Astrocyte of the hippocampus (primary cell): ENCODE measurements at regions not wholly inside any gene's neighbourhood (a gene's known extent, or its start where the extent isn't known, plus 50 kb on each side); places are given as distances from the start of the nearest gene placed in this dataset.
A peak's percentile ranks its signal among the peaks of the same experiment; 100 is the strongest.
"Not testable (repeated sequence)": the region's sequence is repeated elsewhere in the genome, so short reads cannot be mapped to it uniquely, and the experiment has no call there.

Experiments used
- DNase-seq: peaks from one replicate; pipeline ENCODE4 v3.0.0; 2011; ENCODE audit warnings: low read depth, low spot score

DNA sequence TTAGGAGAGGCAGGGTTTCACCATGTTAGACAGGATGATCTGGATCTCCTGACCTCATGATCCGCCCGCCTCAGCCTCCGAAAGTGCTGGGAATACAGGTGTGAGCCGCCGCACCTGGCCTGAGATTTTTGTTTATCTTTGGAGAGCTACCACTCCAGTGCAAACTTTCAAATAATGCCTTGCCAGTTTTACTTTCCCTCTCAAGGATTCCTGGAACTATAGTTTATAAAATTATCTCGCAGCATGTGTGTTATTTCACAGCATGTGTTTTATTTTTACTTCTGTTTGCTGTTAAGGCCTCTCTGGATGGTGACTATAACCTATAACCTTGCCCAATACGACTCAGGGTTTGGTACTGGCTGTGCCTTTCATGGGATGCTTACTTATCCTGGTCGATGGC lies 458.0 kb upstream of the NDN start:
- DNase-seq = not testable (repeated sequence)

- DNase-seq = no peak
Observed at GRCh38 chr15:24146251-24146650, 459.1 kb upstream of the NDN start.

GRCh38 chr15:24150542-24150941 lies 463.4 kb upstream of the NDN start:
- DNase-seq = no peak

DNA sequence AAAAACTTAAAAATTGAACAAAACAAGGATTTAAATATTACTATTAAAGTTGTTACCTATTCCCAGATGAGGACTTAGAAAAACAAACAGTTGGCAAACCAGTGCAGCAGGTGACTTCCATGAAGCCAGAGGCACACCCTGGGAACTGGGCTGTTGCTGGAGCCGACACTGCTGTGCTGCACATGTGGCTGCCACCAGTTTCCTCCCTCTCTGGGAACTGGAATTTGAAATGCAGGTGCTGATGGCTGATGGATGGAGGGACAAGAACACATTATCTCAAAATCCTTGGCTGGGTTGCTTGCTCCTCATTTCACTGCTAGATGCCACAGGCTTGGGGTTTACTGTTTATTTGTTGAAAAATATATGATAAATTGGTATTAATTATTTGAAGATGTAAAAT lies 471.2 kb upstream of the NDN start:
- DNase-seq = not testable (repeated sequence)

DNA sequence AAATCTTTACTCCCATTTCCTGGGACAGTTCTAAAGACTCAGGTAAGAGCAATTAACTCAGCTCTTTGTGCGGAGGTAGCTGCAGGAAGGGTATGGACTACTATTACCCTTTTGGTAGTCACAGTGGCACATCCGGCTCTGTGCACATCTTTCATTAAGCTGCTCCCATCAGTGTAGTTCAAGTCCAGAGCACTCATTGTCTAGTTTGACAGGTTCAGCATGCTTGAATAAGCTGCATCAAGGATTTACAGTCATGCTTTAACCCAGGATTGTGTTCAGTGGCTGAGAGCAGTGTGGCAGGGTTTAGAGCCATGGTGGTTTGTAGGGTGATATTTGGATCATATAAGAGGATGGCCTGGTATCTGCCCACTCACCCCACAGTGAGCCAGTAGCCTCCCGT lies 478.4 kb upstream of the NDN start:
- DNase-seq = not testable (repeated sequence)

GRCh38 chr15:24202297-24202696 lies 473.3 kb upstream of the NPAP1 start:
- not testable (repeated sequence) for DNase-seq

- peak; percentile 45 for DNase-seq
Observed at GRCh38 chr15:24211742-24212476, 463.7 kb upstream of the NPAP1 start.

DNA sequence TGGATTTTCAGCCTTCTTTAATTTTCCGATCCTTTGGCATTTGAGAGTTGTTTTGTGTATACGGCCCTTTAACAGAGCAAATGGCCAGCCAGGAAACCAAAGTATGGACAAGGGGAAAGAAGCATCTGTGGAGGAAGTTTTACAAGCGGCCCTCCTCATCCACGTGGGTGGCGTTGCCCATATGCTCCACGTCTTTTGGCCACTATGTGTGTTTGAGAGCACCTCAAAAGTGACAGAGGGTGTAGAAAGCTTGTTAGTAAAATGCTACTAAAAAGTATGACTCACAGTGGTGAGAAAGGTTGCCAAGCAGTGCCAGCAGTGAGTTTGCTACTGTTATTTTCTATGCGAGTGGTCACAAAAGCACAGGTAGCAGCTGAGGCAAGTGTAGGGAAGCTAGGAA lies 451.8 kb upstream of the NPAP1 start:
- peak; percentile 31 for DNase-seq

DNA sequence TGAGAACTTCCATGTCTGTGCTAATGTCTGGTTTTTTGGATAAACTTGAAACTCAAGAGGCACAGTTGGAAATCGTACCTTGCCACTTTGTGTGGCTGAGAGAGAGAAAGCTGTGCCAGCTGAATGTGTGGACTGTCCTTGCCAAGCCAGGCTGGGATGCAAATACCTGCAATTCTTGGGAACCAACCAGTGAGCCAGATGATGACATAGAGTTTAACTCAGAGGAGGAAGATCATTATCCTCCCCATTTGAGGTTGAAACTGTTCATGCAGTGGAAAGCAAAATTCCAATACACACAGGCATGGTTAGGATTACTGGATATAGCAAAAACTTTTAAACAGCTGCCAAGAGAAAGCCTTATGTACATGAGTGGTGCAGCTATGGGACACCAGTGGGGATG lies 451.4 kb upstream of the NPAP1 start:
- peak; percentile 20 for DNase-seq

DNA sequence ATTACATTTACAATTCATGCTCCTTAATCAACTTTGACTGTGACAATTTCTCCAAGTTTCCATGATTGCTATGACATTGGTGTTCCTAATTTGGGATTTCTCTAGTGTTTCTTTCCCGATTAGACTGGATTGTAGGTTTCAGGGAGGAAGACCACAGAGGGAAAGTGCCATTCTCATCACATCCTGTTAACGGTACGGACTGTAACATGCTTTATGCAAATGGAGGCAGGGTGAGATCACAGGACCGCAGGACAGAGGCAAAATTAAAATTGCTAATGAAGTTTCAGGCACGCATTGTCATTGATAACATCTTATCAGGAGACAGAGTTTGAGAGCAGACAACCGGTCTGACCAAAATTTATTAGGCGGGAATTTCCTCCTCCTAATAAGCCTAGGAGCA lies 446.7 kb upstream of the NPAP1 start:
- DNase-seq = not testable (repeated sequence)

DNA sequence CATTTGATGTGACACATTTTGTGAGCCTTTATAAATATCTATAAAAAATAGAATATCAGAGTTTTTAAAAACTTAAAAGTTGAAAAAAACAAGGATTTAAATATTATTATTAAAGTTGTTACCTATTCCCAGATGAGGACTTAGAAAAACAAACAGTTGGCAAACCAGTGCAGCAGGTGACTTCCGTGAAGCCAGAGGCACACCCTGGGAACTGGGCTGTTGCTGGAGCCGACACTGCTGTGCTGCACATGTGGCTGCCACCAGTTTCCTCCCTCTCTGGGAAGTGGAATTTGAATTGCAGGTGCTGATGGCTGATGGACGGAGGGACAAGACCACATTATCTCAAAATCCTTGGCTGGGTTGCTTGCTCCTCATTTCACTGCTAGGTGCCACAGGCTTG lies 442.4 kb upstream of the NPAP1 start:
- not testable (repeated sequence) for DNase-seq

- DNase-seq = not testable (repeated sequence)
Observed at GRCh38 chr15:24240580-24240979, 435.0 kb upstream of the NPAP1 start.

DNA sequence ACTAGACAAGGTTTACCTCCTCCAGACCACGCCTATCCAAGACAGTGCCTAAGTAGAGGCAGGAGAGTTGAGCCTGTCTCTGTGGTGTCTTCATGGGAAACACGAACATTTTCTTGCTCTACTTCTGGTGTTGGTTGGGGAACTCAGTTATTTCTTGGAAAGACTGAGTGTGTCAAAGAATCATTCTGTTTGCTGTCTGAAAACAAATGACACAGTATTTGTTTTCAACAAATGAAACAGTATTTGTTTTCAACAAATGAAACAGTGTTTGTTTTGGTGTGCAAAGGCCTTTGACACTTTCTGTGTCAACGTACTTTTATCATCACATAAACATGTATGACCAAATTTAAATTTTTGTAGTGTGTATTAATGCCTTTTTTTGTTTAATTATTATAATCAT lies 416.5 kb upstream of the NPAP1 start:
- DNase-seq = not testable (repeated sequence)

DNA sequence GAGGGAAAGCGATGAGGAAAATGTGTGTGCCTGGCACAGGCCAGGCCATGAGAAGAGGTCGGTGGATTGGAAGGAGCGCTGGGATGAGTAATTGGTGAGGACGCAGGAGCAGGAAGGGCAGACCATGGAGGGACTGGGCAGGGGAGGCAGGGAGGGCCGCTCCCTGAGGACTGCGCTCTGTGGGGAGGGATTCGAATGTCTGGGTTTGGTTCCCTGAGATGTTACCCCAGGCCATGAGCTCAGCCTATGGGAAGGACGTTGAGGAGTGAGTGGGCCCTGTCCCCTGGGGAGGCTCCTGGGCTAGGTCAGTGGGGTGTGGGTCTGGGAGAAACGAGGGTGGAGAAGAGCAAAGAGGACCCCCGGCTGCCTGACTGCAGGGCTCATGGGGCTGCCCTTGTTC lies 415.2 kb upstream of the NPAP1 start:
- not testable (repeated sequence) for DNase-seq

- DNase-seq = not testable (repeated sequence)
Observed at GRCh38 chr15:24260854-24261253, 414.7 kb upstream of the NPAP1 start.

DNA sequence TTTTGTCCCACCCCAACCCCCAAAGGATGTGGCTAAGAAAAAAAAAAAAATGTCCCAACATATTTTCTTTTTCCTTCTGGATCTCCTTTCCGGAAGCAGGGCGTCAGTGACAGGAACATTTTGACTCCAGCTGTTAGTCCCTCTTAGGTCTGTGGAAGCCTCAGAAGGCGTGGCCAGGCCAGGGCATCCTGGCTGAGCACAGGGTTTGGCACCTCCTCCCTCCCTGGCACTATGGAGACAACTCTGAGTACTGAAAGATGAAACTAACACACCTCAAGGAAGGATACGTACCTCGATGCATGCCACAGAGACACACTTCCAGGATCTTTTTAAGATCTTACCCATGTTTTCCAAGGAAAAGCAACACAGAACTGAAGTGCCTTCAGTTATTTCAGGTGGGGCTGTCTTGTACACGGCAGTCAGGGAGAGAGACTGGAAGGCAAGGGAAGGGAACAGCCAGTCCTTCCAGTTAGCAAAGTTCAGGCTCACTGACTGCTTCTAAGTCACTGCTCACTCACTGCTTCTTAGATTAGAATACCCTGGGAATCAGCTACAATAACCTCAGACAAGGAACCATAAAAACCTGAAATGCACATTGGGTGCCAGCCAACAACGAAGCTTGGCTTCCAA lies 406.9 kb upstream of the NPAP1 start:
- DNase-seq = peak; percentile 0

DNA sequence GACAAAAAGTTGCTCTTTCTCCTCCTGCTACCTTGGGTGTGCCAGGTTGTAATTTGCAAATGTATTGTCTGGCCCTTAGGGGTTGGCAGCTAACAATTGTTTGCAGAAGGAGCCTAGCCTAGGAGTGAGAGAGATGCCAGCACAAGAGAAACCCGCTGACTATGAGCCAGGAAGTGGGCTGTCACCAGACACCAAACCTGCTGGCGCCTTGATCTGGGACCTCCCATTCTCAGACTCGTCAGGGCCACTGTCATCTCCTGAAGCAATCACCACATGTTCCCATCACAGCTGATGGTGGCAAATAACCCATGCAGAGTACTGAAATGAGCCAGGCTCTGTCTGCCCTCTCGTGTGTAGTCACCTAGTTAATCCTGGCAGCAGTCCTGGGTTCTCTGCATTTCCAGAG lies 406.4 kb upstream of the NPAP1 start:
- DNase-seq = peak; percentile 45

- DNase-seq = no peak
Observed at GRCh38 chr15:24269923-24270322, 405.7 kb upstream of the NPAP1 start.

DNA sequence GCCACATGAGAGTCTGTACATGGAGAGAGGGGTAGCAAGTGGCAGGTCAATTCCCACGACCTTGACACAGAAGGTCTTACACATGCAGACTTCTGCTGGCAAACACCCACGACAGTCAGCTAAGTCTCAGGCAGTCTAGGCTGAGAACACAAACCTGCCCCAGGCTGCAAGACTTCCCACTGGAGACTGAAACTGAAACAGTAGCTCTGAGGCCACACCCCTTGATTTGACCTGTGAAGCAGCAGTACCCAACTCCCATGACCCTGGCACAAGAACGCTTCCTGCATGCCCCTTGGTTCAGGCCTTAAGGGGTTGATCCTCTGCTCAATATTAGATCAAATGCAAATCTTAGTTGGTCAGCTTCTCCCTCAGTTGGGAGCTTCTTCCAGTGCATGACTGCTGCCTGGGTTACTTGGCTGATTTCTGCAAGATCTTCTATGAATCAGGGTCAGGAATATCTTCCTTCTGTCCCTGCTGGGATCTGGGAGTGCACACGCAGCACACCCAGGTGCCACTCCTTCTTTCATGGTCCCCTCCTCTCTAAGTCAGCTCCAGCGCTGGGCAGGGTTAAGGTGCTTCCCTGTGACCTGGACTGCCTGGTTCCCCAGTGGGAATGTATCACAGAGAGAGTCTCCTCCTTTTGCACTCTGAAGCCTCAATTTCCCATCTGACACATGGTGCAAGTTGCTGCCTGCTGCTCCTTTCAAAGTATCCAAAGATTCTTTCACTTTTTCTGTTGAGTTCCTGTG lies 403.9 kb upstream of the NPAP1 start:
- not testable (repeated sequence) for DNase-seq

DNA sequence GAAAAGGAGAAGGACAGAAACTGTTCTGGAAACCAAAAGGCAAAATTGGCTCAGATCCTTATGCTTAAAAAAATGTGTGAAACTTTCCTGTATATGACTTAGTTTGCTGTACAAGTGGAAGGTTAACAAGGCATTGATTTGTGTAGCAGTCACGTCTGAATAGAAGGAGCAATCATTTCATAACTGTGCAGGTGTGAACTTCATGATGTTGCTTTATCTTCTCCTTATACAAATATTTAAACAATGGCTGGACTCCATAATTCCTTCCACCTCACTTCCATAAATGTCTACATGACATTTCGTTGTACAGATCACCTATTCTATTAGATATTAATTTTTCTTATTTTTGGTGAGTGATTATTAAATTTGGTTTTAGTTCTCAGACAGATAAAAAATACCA lies 382.7 kb upstream of the NPAP1 start:
- no peak for DNase-seq

DNA sequence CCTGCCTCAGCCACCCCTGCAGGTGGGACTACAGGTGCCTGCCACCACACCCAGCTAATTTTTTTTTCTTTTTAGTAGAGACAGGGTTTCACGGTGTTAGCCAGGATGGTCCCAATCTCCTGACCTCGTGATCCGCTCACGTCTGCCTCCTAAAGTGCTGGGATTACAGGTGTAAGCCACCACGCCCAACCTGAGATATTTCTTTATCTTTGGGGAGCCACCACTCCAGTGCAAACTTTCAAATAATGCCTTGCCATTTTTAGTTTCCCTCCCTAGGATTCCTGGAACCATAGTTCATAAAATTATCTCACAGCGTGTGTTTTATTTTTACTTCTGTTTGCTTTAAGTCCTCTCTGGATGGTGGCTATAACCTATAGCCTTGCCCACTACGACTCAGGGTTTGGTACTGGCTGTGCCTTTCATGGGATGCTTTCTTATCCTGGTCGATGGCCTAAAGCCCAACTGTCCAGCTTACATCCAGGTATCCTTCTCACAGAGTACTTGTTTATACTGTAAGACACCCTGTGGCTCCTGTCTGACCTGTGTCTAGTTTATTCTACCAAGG lies 374.7 kb upstream of the NPAP1 start:
- not testable (repeated sequence) for DNase-seq

- not testable (repeated sequence) for DNase-seq
Observed at GRCh38 chr15:24301999-24302398, 373.6 kb upstream of the NPAP1 start.
